Skeletal muscle satellite cell (primary cell): ENCODE measurements at regions not wholly inside any gene's neighbourhood (a gene's known extent, or its start where the extent isn't known, plus 50 kb on each side); places are given as distances from the start of the nearest gene placed in this dataset.
"Not testable (repeated sequence)": the region's sequence is repeated elsewhere in the genome, so short reads cannot be mapped to it uniquely, and the experiment has no call there.

Experiments
- H3K27me3 ChIP-seq: 2 replicates; pipeline ENCODE4 v1.7.0; 2013; ENCODE audit warnings: low read length; ENCODE audit not compliant: control insufficient read depth, insufficient read depth
- H3K36me3 ChIP-seq: 2 replicates; pipeline ENCODE4 v1.7.0; 2013; ENCODE audit warnings: mild to moderate bottlenecking, control low read depth, low read length; ENCODE audit not compliant: insufficient read depth
- H3K4me1 ChIP-seq: 2 replicates; pipeline ENCODE4 v1.7.0; 2013; ENCODE audit warnings: low read length; ENCODE audit not compliant: control insufficient read depth, insufficient read depth
- H3K4me2 ChIP-seq: 2 replicates; pipeline ENCODE4 v1.7.0; 2013; ENCODE audit warnings: mild to moderate bottlenecking, low read length
- H3K4me3 ChIP-seq: 2 replicates; pipeline ENCODE4 v1.7.0; 2013; ENCODE audit warnings: low read length
- H3K9ac ChIP-seq: 2 replicates; pipeline ENCODE4 v1.7.0; 2013; ENCODE audit warnings: mild to moderate bottlenecking, low read depth, low read length, moderate library complexity
- H3K9me3 ChIP-seq: replicated peaks from 2 replicates; pipeline ENCODE4 v1.7.0; 2013; ENCODE audit warnings: mild to moderate bottlenecking, control low read depth, low read length

- no peak overlapping the region for H3K4me2 ChIP-seq
- H3K36me3 ChIP-seq, result no peaks in the 10 kb centered on the region
- H3K4me3 ChIP-seq, result no peak overlapping the region
- H3K4me1 ChIP-seq, result no peaks in the 10 kb centered on the region
- H3K9ac ChIP-seq, result no peak overlapping the region
- H3K27me3 ChIP-seq, result no peaks in the 10 kb centered on the region
- no peaks in the 10 kb centered on the region for H3K9me3 ChIP-seq
Measured at GRCh38 chr6:164690702-164691500, 618.5 kb downstream of the C6orf118 start.

- no peaks in the 10 kb centered on the region for H3K27me3 ChIP-seq
- H3K36me3 ChIP-seq, result no peaks in the 10 kb centered on the region
- no peaks in the 10 kb centered on the region for H3K9me3 ChIP-seq
- H3K4me1 ChIP-seq, result no peaks in the 10 kb centered on the region
- H3K9ac ChIP-seq, result no peak overlapping the region
- H3K4me2 ChIP-seq, result no peak overlapping the region
- no peak overlapping the region for H3K4me3 ChIP-seq
Measured at GRCh38 chr6:164690241-164690640, 619.2 kb downstream of the C6orf118 start.

GRCh38 chr6:164665328-164665727, 644.1 kb downstream of the C6orf118 start:
- Histone ChIP-seq H3K36me3 (no peaks in the 10 kb centered on the region), H3K4me1 (no peaks in the 10 kb centered on the region), H3K27me3 (no peaks in the 10 kb centered on the region), H3K9ac (no peak overlapping the region), H3K4me2 (no peak overlapping the region), H3K4me3 (no peak overlapping the region), H3K9me3 (no peaks in the 10 kb centered on the region)

GRCh38 chr6:164663634-164664033, 645.8 kb downstream of the C6orf118 start:
- no peak overlapping the region for H3K4me3 ChIP-seq
- no peaks in the 10 kb centered on the region for H3K4me1 ChIP-seq
- H3K4me2 ChIP-seq, result no peak overlapping the region
- no peaks in the 10 kb centered on the region for H3K9me3 ChIP-seq
- H3K9ac ChIP-seq, result no peak overlapping the region
- H3K27me3 ChIP-seq, result no peaks in the 10 kb centered on the region
- H3K36me3 ChIP-seq, result no peaks in the 10 kb centered on the region

GRCh38 chr6:164661716-164662115, 647.7 kb downstream of the C6orf118 start:
- Histone ChIP-seq H3K4me3 (no peak overlapping the region), H3K9me3 (no peaks in the 10 kb centered on the region), H3K36me3 (no peaks in the 10 kb centered on the region), H3K9ac (no peak overlapping the region), H3K27me3 (no peaks in the 10 kb centered on the region), H3K4me1 (no peaks in the 10 kb centered on the region), H3K4me2 (no peak overlapping the region)

GRCh38 chr6:164660781-164661180, 648.6 kb downstream of the C6orf118 start:
- no peaks in the 10 kb centered on the region for H3K27me3 ChIP-seq
- no peak overlapping the region for H3K9ac ChIP-seq
- H3K4me3 ChIP-seq, result no peak overlapping the region
- no peaks in the 10 kb centered on the region for H3K4me1 ChIP-seq
- H3K4me2 ChIP-seq, result no peak overlapping the region
- no peaks in the 10 kb centered on the region for H3K36me3 ChIP-seq
- no peaks in the 10 kb centered on the region for H3K9me3 ChIP-seq

GRCh38 chr6:164640956-164641355, 668.4 kb downstream of the C6orf118 start:
- no peak overlapping the region for H3K4me2 ChIP-seq
- H3K36me3 ChIP-seq, result no peaks in the 10 kb centered on the region
- H3K9me3 ChIP-seq, result no peaks in the 10 kb centered on the region
- H3K9ac ChIP-seq, result no peak overlapping the region
- H3K27me3 ChIP-seq, result no peaks in the 10 kb centered on the region
- H3K4me3 ChIP-seq, result no peak overlapping the region
- H3K4me1 ChIP-seq, result no peaks in the 10 kb centered on the region

GRCh38 chr6:164628302-164628931, 681.0 kb downstream of the C6orf118 start:
- Histone ChIP-seq H3K4me3 (no peak overlapping the region), H3K4me1 (no peaks in the 10 kb centered on the region), H3K4me2 (no peak overlapping the region), H3K9me3 (no peaks in the 10 kb centered on the region), H3K27me3 (no peaks in the 10 kb centered on the region), H3K36me3 (no peaks in the 10 kb centered on the region), H3K9ac (no peak overlapping the region)

GRCh38 chr6:164616917-164617524, 692.4 kb downstream of the C6orf118 start:
- no peak overlapping the region for H3K4me2 ChIP-seq
- H3K4me3 ChIP-seq, result no peak overlapping the region
- H3K27me3 ChIP-seq, result no peaks in the 10 kb centered on the region
- no peak overlapping the region for H3K9ac ChIP-seq
- no peaks in the 10 kb centered on the region for H3K9me3 ChIP-seq
- H3K4me1 ChIP-seq, result no peaks in the 10 kb centered on the region
- no peaks in the 10 kb centered on the region for H3K36me3 ChIP-seq

GRCh38 chr6:164612751-164613150, 696.7 kb downstream of the C6orf118 start:
- Histone ChIP-seq H3K9ac (no peak overlapping the region), H3K27me3 (no peaks in the 10 kb centered on the region), H3K4me2 (no peak overlapping the region), H3K4me1 (no peaks in the 10 kb centered on the region), H3K9me3 (no peaks in the 10 kb centered on the region), H3K36me3 (no peaks in the 10 kb centered on the region), H3K4me3 (no peak overlapping the region)

- H3K9me3 ChIP-seq, H3K4me1 ChIP-seq, H3K4me2 ChIP-seq: not testable (repeated sequence)
Measured at GRCh38 chr6:164610859-164611258, 698.5 kb downstream of the C6orf118 start.

More at GRCh38 chr6:164610859-164611258, 698.5 kb downstream of the C6orf118 start:
- H3K9ac ChIP-seq, H3K36me3 ChIP-seq, H3K27me3 ChIP-seq, H3K4me3 ChIP-seq: not testable (repeated sequence)
